HepG2 (cell line): ENCODE measurements at regions not wholly inside any gene's neighbourhood (a gene's known extent, or its start where the extent isn't known, plus 50 kb on each side); places are given as distances from the start of the nearest gene placed in this dataset.

Source experiments
- ATAC-seq: fragments of 200-7000 bp; cut with Tn5 transposase; 3 replicates; pipeline ENCODE4 v1.9.1; 2020; ENCODE audit warnings: mild to moderate bottlenecking, moderate library complexity
- BruUV-seq: library from RNA; stranded (reverse); fragments of 400-500 nt; replicated peaks from 2 replicates; lab custom pipeline; 2021; lab: Mats Ljungman, UMichigan
- CTCF ChIA-PET: fragments of 300-600 bp; formaldehyde crosslinking; extraction: SDS; loops from one replicate; lab custom pipeline; 2021; ENCODE audit warnings: low total read pairs, inconsistent platforms, low intra/inter-chr PET ratio; lab: Yijun Ruan, JAX
- POLR2A ChIA-PET: fragments of 350-600 bp; sonication (Branson Sonifier 250); formaldehyde crosslinking; loops from one replicate; lab custom pipeline; 2020; ENCODE audit warnings: antibody characterized with exemption, inconsistent platforms; lab: Yijun Ruan, JAX
- DNase-seq: peaks from one replicate; pipeline ENCODE4 v3.0.0-alpha.2; 2015; ENCODE audit warnings: low spot score
- FAIRE-seq: peaks from 3 replicates; lab custom pipeline; 2011; peaks lifted over from hg19 to GRCh38; lab: Jason Lieb, UNC
- H2AFZ ChIP-seq: one replicate; pipeline ENCODE4 v1.6.1; 2011; ENCODE audit warnings: low read length, inconsistent platforms
- H3K27ac ChIP-seq: fragments of 300-600 bp; 3 replicates; pipeline ENCODE4 v1.8.0; 2011; ENCODE audit warnings: mixed run types, mild to moderate bottlenecking, mixed read lengths, low read length, inconsistent platforms; ENCODE audit not compliant: insufficient read depth; ENCODE audit errors: extremely low read length
- H3K27me3 ChIP-seq, 2 experiments: fragments of 200-600 bp in 1 of 2; 2 replicates in 1 of 2; 3 replicates in 1 of 2; pipeline versions ENCODE4 v1.6.0 to v1.8.0; 2011; ENCODE audit warnings: low read length in 2 of 2, mild to moderate bottlenecking in 2 of 2, moderate library complexity in 2 of 2, inconsistent platforms in 1 of 2; ENCODE audit not compliant: insufficient read depth in 2 of 2, control insufficient read depth in 1 of 2
- H3K36me3 ChIP-seq, 2 experiments: fragments of 200-600 bp in 1 of 2; replicated peaks in 1 of 2; 2 replicates in 1 of 2; 3 replicates in 1 of 2; pipeline versions ENCODE4 v1.5.1 to v1.8.0; 2011; ENCODE audit warnings: low read length in 2 of 2, inconsistent platforms in 1 of 2; ENCODE audit not compliant: insufficient read depth in 2 of 2, control insufficient read depth in 1 of 2
- H3K4me1 ChIP-seq: 2 replicates; pipeline ENCODE4 v1.5.1; 2012; ENCODE audit warnings: low read length, inconsistent platforms; ENCODE audit not compliant: insufficient read depth
- H3K4me2 ChIP-seq: 2 replicates; pipeline ENCODE4 v1.6.0; 2011; ENCODE audit warnings: low read depth, low read length, inconsistent platforms
- H3K4me3 ChIP-seq, 3 experiments: fragments of 200-600 bp in 1 of 3; sonication (generic), shearing (Covaris generic) in 1 of 3; replicated peaks in 1 of 3; 2 replicates each; pipeline ENCODE4 v1.5.1; 2011 to 2016; ENCODE audit warnings: low read length in 3 of 3, inconsistent platforms in 2 of 3, low read depth in 2 of 3, mild to moderate bottlenecking in 2 of 3, control low read depth in 1 of 3, mixed read lengths in 1 of 3; ENCODE audit not compliant: insufficient read depth in 1 of 3
- H3K79me2 ChIP-seq: one replicate; pipeline ENCODE4 v1.6.1; 2011; ENCODE audit warnings: low read length, inconsistent platforms; ENCODE audit not compliant: insufficient read depth
- H3K9ac ChIP-seq: 2 replicates; pipeline ENCODE4 v1.6.0; 2011; ENCODE audit warnings: mild to moderate bottlenecking, low read depth, low read length, inconsistent platforms; ENCODE audit not compliant: insufficient read depth
- H3K9me3 ChIP-seq: 2 replicates; pipeline ENCODE4 v1.5.1; 2012; ENCODE audit warnings: mild to moderate bottlenecking, low read length
- H4K20me1 ChIP-seq: 2 replicates; pipeline ENCODE4 v1.6.0; 2011; ENCODE audit warnings: inconsistent platforms, mild to moderate bottlenecking, low read length, moderate library complexity; ENCODE audit not compliant: insufficient read depth
- HINFP ChIP-seq: sonication (generic); formaldehyde crosslinking; IDR thresholded peaks from 2 replicates; pipeline ENCODE4 v1.4.0; 2020; ENCODE audit warnings: low read depth, mild to moderate bottlenecking, missing genetic modification reagents
- MED1 ChIP-seq: sonication (generic); formaldehyde crosslinking; IDR thresholded peaks from 2 replicates; pipeline ENCODE4 v1.4.0; 2020; ENCODE audit warnings: missing genetic modification reagents
- MED8 ChIP-seq: sonication (generic); formaldehyde crosslinking; IDR thresholded peaks from 2 replicates; pipeline ENCODE4 v1.8.1; 2023; ENCODE audit warnings: mild to moderate bottlenecking, missing genetic modification reagents; ENCODE audit not compliant: insufficient replicate concordance
- RFXAP ChIP-seq: sonication (generic); formaldehyde crosslinking; IDR thresholded peaks from 2 replicates; pipeline ENCODE4 v1.4.0; 2020; ENCODE audit warnings: missing genetic modification reagents, borderline replicate concordance
- SNAPC2 ChIP-seq: sonication (generic); formaldehyde crosslinking; IDR thresholded peaks from 2 replicates; pipeline ENCODE4 v1.8.1; 2022; ENCODE audit warnings: mild to moderate bottlenecking, missing genetic modification reagents
- SRY ChIP-seq: sonication (generic); formaldehyde crosslinking; IDR thresholded peaks from 2 replicates; pipeline ENCODE4 v1.8.0; 2022; ENCODE audit warnings: mild to moderate bottlenecking, missing genetic modification reagents
- TOE1 ChIP-seq: sonication (generic); formaldehyde crosslinking; IDR thresholded peaks from 2 replicates; pipeline ENCODE4 v1.4.0; 2020; ENCODE audit warnings: mild to moderate bottlenecking, missing genetic modification reagents
- ZBTB4 ChIP-seq: sonication (generic); formaldehyde crosslinking; IDR thresholded peaks from 2 replicates; pipeline ENCODE4 v1.4.0; 2020; ENCODE audit warnings: missing genetic modification reagents, mild to moderate bottlenecking, borderline replicate concordance
- ZNF160 ChIP-seq: sonication (generic); formaldehyde crosslinking; IDR thresholded peaks from 2 replicates; pipeline ENCODE4 v1.8.0; 2022; ENCODE audit warnings: mild to moderate bottlenecking, inconsistent platforms, missing genetic modification reagents
- ZNF616 ChIP-seq: sonication (generic); formaldehyde crosslinking; IDR thresholded peaks from 2 replicates; pipeline ENCODE4 v1.5.0; 2020; ENCODE audit warnings: low read depth, mild to moderate bottlenecking, missing genetic modification reagents
- ZNF878 ChIP-seq: sonication (generic); formaldehyde crosslinking; IDR thresholded peaks from 2 replicates; pipeline ENCODE4 v1.8.1; 2023; ENCODE audit warnings: mild to moderate bottlenecking, missing genetic modification reagents, moderate library complexity
- WGBS: methylation state at CpG from one replicate; pipeline ENCODE4 v1.1.6; 2017; ENCODE audit warnings: low lambda C conversion rate; 5-methylcytosine and 5-hydroxymethylcytosine counted together
- in situ Hi-C: cut with HindIII; loops from 2 replicates; pipeline ENCODE4 v1.10.0; 2017; ENCODE audit warnings: low pct_unique_long_range_greater_than_20kb; ENCODE audit not compliant: extremely low pct_ligation_motif_present
- intact Hi-C: fragments of 100-400 bp; cut with micrococcal nuclease; formaldehyde crosslinking; loops from one replicate; pipeline ENCODE4 v1.10.0; 2022; ENCODE audit not compliant: unreplicated experiment
- TF ChIP-seq, protein P1 (sequence below): sonication (generic); formaldehyde crosslinking; IDR thresholded peaks from 2 replicates; pipeline ENCODE4 v1.4.0; 2020; ENCODE audit warnings: missing genetic modification reagents

DNA sequence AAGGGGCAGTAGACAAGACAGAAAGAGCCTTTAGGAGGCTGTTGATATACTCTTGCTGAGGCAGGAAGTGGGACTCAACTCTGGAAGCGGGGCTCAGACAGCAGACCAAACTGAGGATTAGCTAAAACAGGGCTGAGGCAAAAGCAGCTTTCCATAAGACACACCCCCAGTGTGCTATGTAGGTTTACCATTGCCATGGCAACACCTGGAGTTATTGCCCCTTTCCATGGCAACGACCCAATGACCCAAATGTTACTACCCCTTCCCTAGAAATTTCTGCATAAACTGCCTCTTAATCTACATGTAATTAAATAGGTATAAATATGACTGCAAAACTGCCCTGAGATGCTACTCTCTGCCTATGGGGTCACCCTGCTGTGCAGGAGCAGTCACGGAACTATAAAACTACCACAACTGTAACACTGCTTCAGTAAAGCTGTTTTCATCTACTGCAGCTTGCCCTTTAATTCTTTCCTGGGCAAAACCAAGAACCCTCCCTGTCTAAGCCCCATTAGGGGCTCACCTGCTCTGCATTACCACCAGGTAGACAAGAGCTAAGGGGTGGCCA lies 348.4 kb upstream of the PODXL start:
- WGBS = 8% methylated on average over 3 of the region's 3 CpGs

More for the DNA sequence above, 348.4 kb upstream of the PODXL start:
- no peak for ATAC-seq
- ChIA-PET POLR2A (no interaction called here), CTCF (no interaction called here)
- no peak overlapping the region for H3K4me3 ChIP-seq
- no peak for TF ChIP-seq MED8 (CRISPR knock-in tag)
- no peak for TF ChIP-seq SNAPC2 (CRISPR knock-in tag)
- no peak for TF ChIP-seq RFXAP
- TF ChIP-seq ZBTB4 (CRISPR knock-in tag) = no peak
- TF ChIP-seq ZNF878 = no peak
- TF ChIP-seq HINFP (CRISPR knock-in tag) = no peak
- no peak for TF ChIP-seq SRY
- no peak for TF ChIP-seq TOE1 (CRISPR knock-in tag)
- no peak for TF ChIP-seq ZNF616 (CRISPR knock-in tag)
- TF ChIP-seq ZNF160 = no peak
- TF ChIP-seq, protein P1, sequence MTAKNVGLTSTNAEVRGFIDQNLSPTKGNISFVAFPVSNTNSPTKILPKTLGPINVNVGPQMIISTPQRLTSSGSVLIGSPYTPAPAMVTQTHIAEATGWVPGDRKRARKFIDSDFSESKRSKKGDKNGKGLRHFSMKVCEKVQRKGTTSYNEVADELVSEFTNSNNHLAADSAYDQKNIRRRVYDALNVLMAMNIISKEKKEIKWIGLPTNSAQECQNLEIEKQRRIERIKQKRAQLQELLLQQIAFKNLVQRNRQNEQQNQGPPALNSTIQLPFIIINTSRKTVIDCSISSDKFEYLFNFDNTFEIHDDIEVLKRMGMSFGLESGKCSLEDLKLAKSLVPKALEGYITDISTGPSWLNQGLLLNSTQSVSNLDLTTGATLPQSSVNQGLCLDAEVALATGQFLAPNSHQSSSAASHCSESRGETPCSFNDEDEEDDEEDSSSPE = no peak
- no peak for TF ChIP-seq MED1 (CRISPR knock-in tag)
- H2AFZ ChIP-seq = no peak overlapping the region
- no peak for DNase-seq
- no peak overlapping the region for H3K27ac ChIP-seq
- peaks cover 0 to 12% of the 10 kb centered on the region in 2 experiments; a peak in 2 of 5 replicates for H3K27me3 ChIP-seq
- H3K4me2 ChIP-seq = no peak overlapping the region
- in situ Hi-C loops (no loop called here), intact Hi-C loops (no loop called here)
- H3K9me3 ChIP-seq = no peaks in the 10 kb centered on the region
- no peaks in the 10 kb centered on the region for H3K4me1 ChIP-seq
- no peak overlapping the region for H3K9ac ChIP-seq
- no peaks in the 10 kb centered on the region for H3K36me3 ChIP-seq
- no peaks in the 10 kb centered on the region for H3K79me2 ChIP-seq
- no TSS peak for BruUV-seq
- FAIRE-seq = no peak
- H4K20me1 ChIP-seq = no peaks in the 10 kb centered on the region
